ENCODE measurements at regions not wholly inside any gene's neighbourhood (a gene's known extent, or its start where the extent isn't known, plus 50 kb on each side); places are given as distances from the start of the nearest gene placed in this dataset.

DNA sequence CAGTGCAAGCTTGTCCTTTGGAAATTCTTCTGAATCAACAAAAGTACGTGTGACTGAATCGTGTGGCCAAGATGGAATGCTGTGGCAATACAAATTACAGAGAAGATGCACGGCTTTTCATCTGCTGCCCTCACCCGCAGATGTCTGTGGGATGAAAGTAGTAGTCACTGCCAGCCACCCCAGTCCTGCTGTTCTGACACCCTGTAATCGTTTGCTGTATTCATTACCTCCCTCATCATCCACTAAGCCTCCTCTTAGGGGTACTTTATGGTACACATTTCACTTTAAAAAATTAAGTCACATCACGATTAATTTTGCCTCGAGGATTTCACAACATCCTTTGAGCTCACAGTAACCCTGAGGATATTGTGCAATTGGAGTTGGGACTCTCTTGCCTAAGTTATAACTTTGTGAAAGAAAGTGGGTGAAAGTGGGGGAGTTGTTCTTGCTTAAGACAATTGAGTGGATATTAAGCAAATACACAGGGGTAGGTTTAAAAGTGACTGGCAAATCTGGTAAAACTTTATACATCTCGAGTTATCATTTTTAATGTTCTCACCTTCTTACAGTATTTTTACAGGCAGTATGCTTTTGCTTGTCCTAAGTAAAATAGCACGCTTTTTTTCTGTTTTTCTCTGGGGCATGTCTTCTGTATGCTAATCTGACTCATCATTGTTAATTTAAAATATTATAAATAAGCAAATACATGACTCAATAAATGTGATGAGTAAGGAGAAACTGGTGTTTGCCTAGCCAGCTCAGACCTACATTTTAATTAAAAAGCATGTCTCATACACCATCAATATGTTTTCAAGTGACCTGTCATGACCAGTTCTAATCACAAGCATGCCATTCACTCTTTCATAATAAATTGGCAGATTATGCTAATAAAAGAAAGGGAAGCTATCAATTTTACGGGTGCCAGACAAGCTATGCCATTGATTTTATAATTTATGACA, 680.9 kb downstream of the IRS1 start:
- Mint-ChIP-seq H3K27me3 (peaks cover 3 to 5% of the 10 kb centered on the region in 2 donors), H3K27ac (no peak overlapping the region), H3K36me3 (no peaks in the 10 kb centered on the region), H3K9me3 (peaks cover 0 to 1% (median 0%) of the 10 kb centered on the region in 8 donors), H3K4me1 (no peaks in the 10 kb centered on the region), H3K4me3 (no peak overlapping the region)
- H3K27ac ChIP-seq (ENCODE audit: low read depth, low read length), result no peak overlapping the region
- intact Hi-C loops (cut with micrococcal nuclease), result no loop called here
- ChIA-PET POLR2A (ENCODE audit: partially characterized antibody) (no interaction called here), CTCF (ENCODE audit: partially characterized antibody) (no interaction called here)
- H3K4me1 ChIP-seq (ENCODE audit: insufficient read depth, low read length), result no peaks in the 10 kb centered on the region
- H3K9me3 ChIP-seq (ENCODE audit: control insufficient read depth in 1 of 2, low read length in 2 of 2), result no peaks in the 10 kb centered on the region
- DNase-seq, result no peak
- H3K36me3 ChIP-seq (ENCODE audit: insufficient read depth, low read length), result no peaks in the 10 kb centered on the region
- no peaks in the 10 kb centered on the region for H3K27me3 ChIP-seq (ENCODE audit: insufficient read depth, low read length)
- no peak overlapping the region for H3K4me3 ChIP-seq (ENCODE audit: low read length in 2 of 2)

DNA sequence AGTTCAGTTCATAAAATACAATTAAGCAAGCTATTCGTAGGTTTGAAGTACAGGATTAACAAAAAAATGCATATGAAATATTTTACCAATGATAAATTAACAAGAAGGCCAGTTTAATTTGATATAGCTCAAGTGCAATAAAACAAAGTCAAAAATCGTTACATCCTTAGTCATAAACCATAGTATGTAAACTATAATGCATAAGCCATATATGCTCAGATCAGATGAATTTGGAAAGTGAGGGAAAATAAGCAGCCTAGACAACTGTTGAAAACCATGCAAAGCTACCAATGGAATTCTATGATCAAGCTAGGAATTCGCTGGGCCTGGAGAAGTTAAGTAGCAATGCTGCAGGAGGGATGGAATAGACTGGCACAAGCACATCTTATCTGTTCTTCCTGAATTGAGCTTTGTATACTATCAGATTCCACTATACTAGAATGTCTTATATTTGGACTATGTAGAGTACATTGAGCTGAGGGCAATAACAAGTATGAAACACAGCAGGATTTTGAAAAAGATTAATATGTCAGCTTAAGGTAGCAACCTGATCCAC, 682.0 kb downstream of the IRS1 start:
- POLR2A ChIA-PET (ENCODE audit: partially characterized antibody), result no interaction called here
- peaks cover 1 to 5% of the 10 kb centered on the region in 2 donors for H3K27me3 Mint-ChIP-seq
- Histone ChIP-seq H3K27me3 (ENCODE audit: insufficient read depth, low read length) (no peaks in the 10 kb centered on the region), H3K4me3 (ENCODE audit: low read length in 2 of 2) (no peak overlapping the region), H3K4me1 (ENCODE audit: insufficient read depth, low read length) (no peaks in the 10 kb centered on the region), H3K9me3 (ENCODE audit: control insufficient read depth in 1 of 2, low read length in 2 of 2) (no peaks in the 10 kb centered on the region), H3K27ac (ENCODE audit: low read depth, low read length) (no peak overlapping the region), H3K36me3 (ENCODE audit: insufficient read depth, low read length) (no peaks in the 10 kb centered on the region)
- DNase-seq, result no peak
- H3K4me1 Mint-ChIP-seq, result no peaks in the 10 kb centered on the region
- H3K27ac Mint-ChIP-seq, result no peak overlapping the region
- intact Hi-C loops (cut with micrococcal nuclease), result no loop called here
- no peaks in the 10 kb centered on the region for H3K36me3 Mint-ChIP-seq
- peaks cover 0 to 1% (median 0%) of the 10 kb centered on the region in 8 donors for H3K9me3 Mint-ChIP-seq
- CTCF ChIA-PET (ENCODE audit: partially characterized antibody), result no interaction called here
- H3K4me3 Mint-ChIP-seq, result no peak overlapping the region

DNA sequence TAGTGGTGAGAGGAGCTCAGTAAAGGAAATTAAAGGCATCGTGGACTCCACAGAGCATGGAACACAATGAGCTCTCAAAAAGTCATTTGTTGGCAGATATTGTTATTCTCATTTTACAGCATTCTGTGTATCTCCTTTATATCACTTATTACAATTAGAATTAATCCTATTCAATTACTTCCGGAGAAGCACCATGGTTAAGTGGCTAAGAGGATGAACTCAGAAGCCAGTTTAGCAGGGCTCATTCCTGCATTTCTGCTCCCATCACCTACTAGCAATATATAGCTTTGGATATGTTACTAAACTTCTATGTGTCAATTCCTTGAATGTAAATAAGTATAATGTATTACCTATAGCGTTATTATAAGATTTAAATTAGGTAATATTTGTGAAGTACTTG, 683.3 kb downstream of the IRS1 start:
- H3K27ac Mint-ChIP-seq, result no peak overlapping the region
- ChIA-PET POLR2A (ENCODE audit: partially characterized antibody) (no interaction called here), CTCF (ENCODE audit: partially characterized antibody) (no interaction called here)
- H3K27me3 ChIP-seq (ENCODE audit: insufficient read depth, low read length), result no peaks in the 10 kb centered on the region
- H3K4me1 Mint-ChIP-seq, result no peaks in the 10 kb centered on the region
- no peaks in the 10 kb centered on the region for H3K36me3 Mint-ChIP-seq
- no peak overlapping the region for H3K4me3 ChIP-seq (ENCODE audit: low read length in 2 of 2)
- H3K9me3 ChIP-seq (ENCODE audit: control insufficient read depth in 1 of 2, low read length in 2 of 2), result no peaks in the 10 kb centered on the region
- no peak for DNase-seq
- H3K27ac ChIP-seq (ENCODE audit: low read depth, low read length), result no peak overlapping the region
- no peak overlapping the region for H3K4me3 Mint-ChIP-seq
- peaks cover 0 to 1% (median 0%) of the 10 kb centered on the region in 8 donors for H3K9me3 Mint-ChIP-seq
- peaks cover 0 to 2% of the 10 kb centered on the region in 2 donors for H3K27me3 Mint-ChIP-seq
- intact Hi-C loops (cut with micrococcal nuclease), result no loop called here
- no peaks in the 10 kb centered on the region for H3K4me1 ChIP-seq (ENCODE audit: insufficient read depth, low read length)
- no peaks in the 10 kb centered on the region for H3K36me3 ChIP-seq (ENCODE audit: insufficient read depth, low read length)

DNA sequence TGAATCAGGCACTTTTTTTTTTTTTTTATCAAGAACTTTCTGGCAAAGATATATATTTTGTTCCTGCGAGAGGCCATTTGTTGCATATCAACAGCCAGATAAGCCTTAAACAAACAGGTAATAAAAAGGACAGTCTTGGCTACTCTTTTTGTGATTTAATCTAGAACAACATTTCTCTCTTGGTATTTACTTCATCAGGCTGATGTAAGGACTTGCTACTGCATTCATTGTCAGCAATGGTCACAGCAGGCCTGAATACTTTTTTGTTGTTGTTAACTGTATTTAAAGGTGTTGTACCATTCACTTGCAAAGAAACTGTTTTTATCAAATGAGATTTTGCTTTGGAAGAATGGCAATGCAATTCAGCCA, 683.8 kb downstream of the IRS1 start:
- Mint-ChIP-seq H3K27me3 (peaks cover 0 to 2% of the 10 kb centered on the region in 2 donors), H3K36me3 (no peaks in the 10 kb centered on the region), H3K4me1 (no peaks in the 10 kb centered on the region), H3K4me3 (no peak overlapping the region), H3K9me3 (peaks cover 0 to 1% (median 0%) of the 10 kb centered on the region in 8 donors), H3K27ac (no peak overlapping the region)
- intact Hi-C loops (cut with micrococcal nuclease), result no loop called here
- Histone ChIP-seq H3K9me3 (ENCODE audit: control insufficient read depth in 1 of 2, low read length in 2 of 2) (no peaks in the 10 kb centered on the region), H3K27ac (ENCODE audit: low read depth, low read length) (no peak overlapping the region), H3K4me3 (ENCODE audit: low read length in 2 of 2) (no peak overlapping the region), H3K27me3 (ENCODE audit: insufficient read depth, low read length) (no peaks in the 10 kb centered on the region), H3K36me3 (ENCODE audit: insufficient read depth, low read length) (no peaks in the 10 kb centered on the region), H3K4me1 (ENCODE audit: insufficient read depth, low read length) (no peaks in the 10 kb centered on the region)
- no peak for DNase-seq
- ChIA-PET CTCF (ENCODE audit: partially characterized antibody) (no interaction called here), POLR2A (ENCODE audit: partially characterized antibody) (no interaction called here)

DNA sequence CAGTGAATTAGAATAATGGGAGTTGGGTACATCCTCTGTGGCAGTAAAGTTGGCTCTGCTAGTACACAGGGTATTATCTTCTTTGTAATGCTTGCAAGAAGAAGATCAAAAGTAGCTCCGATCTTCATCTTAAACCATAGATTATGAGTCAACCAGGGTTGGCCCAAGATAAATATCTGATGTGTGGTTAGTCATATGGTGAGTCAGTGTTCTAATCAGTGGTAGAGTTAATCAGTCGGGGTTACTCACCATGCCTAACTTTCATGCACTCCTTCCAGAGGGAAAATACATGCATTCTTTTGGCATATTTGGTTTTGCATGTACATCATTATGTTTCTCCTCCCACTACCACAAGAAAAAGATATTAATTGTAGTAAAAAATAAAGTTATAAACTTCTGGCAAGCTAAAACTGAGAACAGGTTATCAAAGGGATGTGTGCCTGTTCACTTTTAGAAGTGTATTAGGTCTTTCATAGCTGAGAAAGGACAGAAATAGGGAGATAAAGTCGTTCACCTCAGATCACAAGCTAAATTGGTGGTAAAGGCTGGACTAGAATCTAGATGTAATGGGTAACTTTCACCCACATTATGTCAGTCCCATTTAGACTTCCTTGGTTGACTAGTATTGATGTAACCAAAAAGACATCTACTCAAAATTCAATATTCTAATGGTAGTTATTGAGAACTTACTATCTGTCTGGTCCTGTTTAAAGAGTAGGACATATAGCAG, 684.4 kb downstream of the IRS1 start:
- Mint-ChIP-seq H3K27ac (no peak overlapping the region), H3K9me3 (peaks cover 0 to 1% (median 0%) of the 10 kb centered on the region in 8 donors), H3K4me1 (no peaks in the 10 kb centered on the region), H3K4me3 (no peak overlapping the region), H3K27me3 (peaks cover 0 to 2% of the 10 kb centered on the region in 2 donors), H3K36me3 (no peaks in the 10 kb centered on the region)
- Histone ChIP-seq H3K9me3 (ENCODE audit: control insufficient read depth in 1 of 2, low read length in 2 of 2) (no peaks in the 10 kb centered on the region), H3K36me3 (ENCODE audit: insufficient read depth, low read length) (no peaks in the 10 kb centered on the region), H3K4me3 (ENCODE audit: low read length in 2 of 2) (no peak overlapping the region), H3K27ac (ENCODE audit: low read depth, low read length) (no peak overlapping the region), H3K27me3 (ENCODE audit: insufficient read depth, low read length) (no peaks in the 10 kb centered on the region), H3K4me1 (ENCODE audit: insufficient read depth, low read length) (no peaks in the 10 kb centered on the region)
- no peak for DNase-seq
- intact Hi-C loops (cut with micrococcal nuclease), result no loop called here
- CTCF ChIA-PET (ENCODE audit: partially characterized antibody), result no interaction called here
- POLR2A ChIA-PET (ENCODE audit: partially characterized antibody), result no interaction called here

DNA sequence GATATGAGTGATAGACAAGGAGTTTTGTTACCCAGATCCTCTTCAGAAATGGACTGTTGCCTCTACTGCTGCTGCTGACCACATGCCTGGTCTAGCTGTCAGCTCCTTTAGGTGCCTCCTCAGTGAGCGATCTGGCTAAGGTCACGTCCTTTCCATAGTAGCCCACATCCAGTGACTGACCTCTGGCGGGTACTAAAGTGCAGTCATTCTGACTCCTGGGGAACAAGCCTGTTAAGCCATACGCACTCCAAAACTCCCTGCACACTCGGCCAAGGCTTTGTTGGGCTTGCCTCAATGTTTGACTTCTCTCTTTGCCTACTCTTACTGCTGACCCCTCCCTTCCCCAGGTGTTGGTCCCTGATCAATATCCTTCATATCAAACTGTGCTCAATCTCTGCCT, 685.2 kb downstream of the IRS1 start:
- Histone ChIP-seq H3K36me3 (ENCODE audit: insufficient read depth, low read length) (no peaks in the 10 kb centered on the region), H3K4me1 (ENCODE audit: insufficient read depth, low read length) (no peaks in the 10 kb centered on the region), H3K27ac (ENCODE audit: low read depth, low read length) (no peak overlapping the region), H3K4me3 (ENCODE audit: low read length in 2 of 2) (no peak overlapping the region), H3K27me3 (ENCODE audit: insufficient read depth, low read length) (no peaks in the 10 kb centered on the region), H3K9me3 (ENCODE audit: control insufficient read depth in 1 of 2, low read length in 2 of 2) (no peaks in the 10 kb centered on the region)
- Mint-ChIP-seq H3K4me3 (no peak overlapping the region), H3K27me3 (peaks cover 0 to 2% of the 10 kb centered on the region in 2 donors), H3K36me3 (no peaks in the 10 kb centered on the region), H3K27ac (no peak overlapping the region), H3K4me1 (no peaks in the 10 kb centered on the region), H3K9me3 (peaks cover 0 to 5% (median 0%) of the 10 kb centered on the region in 8 donors)
- DNase-seq, result no peak
- intact Hi-C loops (cut with micrococcal nuclease), result no loop called here
- ChIA-PET POLR2A (ENCODE audit: partially characterized antibody) (interaction anchor here (0.8 kb wide), 1 partner anchor 35 kb away, joined by 3 read pairs; no protein-coding TSS in a partner anchor), CTCF (ENCODE audit: partially characterized antibody) (no interaction called here)
